Heart left ventricle (tissue), 13 donors: ENCODE measurements at regions not wholly inside any gene's neighbourhood (a gene's known extent, or its start where the extent isn't known, plus 50 kb on each side); places are given as distances from the start of the nearest gene placed in this dataset.

Experiments
- CTCF ChIP-seq, 12 donors: fragments of 200-600 bp; sonication (generic) in 4 of 12; IDR thresholded peaks; one replicate each; pipeline versions ENCODE4 v1.5.0 to v1.8.0; 2018 to 2022; ENCODE audit warnings: antibody characterized with exemption in 12 of 12, mild to moderate bottlenecking in 5 of 12
- POLR2A ChIP-seq, 2 donors: fragments of 450-650 bp; IDR thresholded peaks; one replicate each; pipeline ENCODE4 v1.6.1; 2017; ENCODE audit warnings: antibody characterized with exemption in 2 of 2, mild to moderate bottlenecking in 2 of 2, moderate library complexity in 2 of 2
- donor health status: ischemic (EF 13 %, LVEDD 7.1; RV severe dilation, severe dysfunction).
- donor health status: DM: no; HTN: yes; CAD: no.
- donor health status: DM: no; HTN: no; CAD: no.
- donor health status: ischemic (EF 25% LVEDD 6.9; RV normal size, moderate dysfunction).
- donor health status: ischemic (EF 25% LVEDD 5.7; RV mildly dilated, moderate dysfunction).
- donor health status: ischemic (EF 35%, LVEDD 5.7; RV mildly dilated, moderate dysfunction).
- donor health status: nonischemic (EF 11% LVEDD 7.7; RV severe dilation, severe dysfunction).
- donor health status: DM: yes; HTN: yes; CAD: no.
- donor health status: PGD.
- donor health status: ischemic (EF 29% LVEDD 5.4; RV normal size, mild dysfunction).
- donor health status: nonischemic (EF 23%, LVEDD 6.1; RV moderate dilation, normal function).

GRCh38 chr13:33717775-33718174 lies 100.2 kb upstream of the RFC3 start:
- TF ChIP-seq CTCF (IDR thresholded peaks at IDR 0.05): no peak
- TF ChIP-seq POLR2A (IDR thresholded peaks at IDR 0.05): no peak
